GM12891 (cell line): ENCODE measurements at regions not wholly inside any gene's neighbourhood (a gene's known extent, or its start where the extent isn't known, plus 50 kb on each side); places are given as distances from the start of the nearest gene placed in this dataset.

Experiments
- POLR2A ChIP-seq: IDR thresholded peaks from 2 replicates; pipeline ENCODE4 v1.6.1; 2011; ENCODE audit warnings: low read depth, low read length, control low read depth
- POLR2AphosphoS5 ChIP-seq: IDR thresholded peaks from 2 replicates; pipeline ENCODE4 v1.6.1; 2011; ENCODE audit warnings: low read depth, low read length, control low read depth

GRCh38 chr6:140500849-140501248, 1126.4 kb upstream of the CITED2 start:
- TF ChIP-seq POLR2A (no peak), POLR2AphosphoS5 (no peak)
